GM10266 (cell line): ENCODE measurements at regions not wholly inside any gene's neighbourhood (a gene's known extent, or its start where the extent isn't known, plus 50 kb on each side); places are given as distances from the start of the nearest gene placed in this dataset.

Source experiments
- DNase-seq: peaks from one replicate; pipeline ENCODE4 v3.0.0; 2012; ENCODE audit errors: extremely low spot score
- TF ChIP-seq, protein P1 (sequence below): IDR thresholded peaks from 2 replicates; pipeline ENCODE4 v1.5.1; 2012; ENCODE audit warnings: mild to moderate bottlenecking, low read depth; ENCODE audit not compliant: control insufficient read depth, insufficient read depth; ENCODE audit errors: missing control alignments

GRCh38 chrY:19818546-19818945 lies 74.0 kb upstream of the KDM5D start:
- TF ChIP-seq, protein P1, sequence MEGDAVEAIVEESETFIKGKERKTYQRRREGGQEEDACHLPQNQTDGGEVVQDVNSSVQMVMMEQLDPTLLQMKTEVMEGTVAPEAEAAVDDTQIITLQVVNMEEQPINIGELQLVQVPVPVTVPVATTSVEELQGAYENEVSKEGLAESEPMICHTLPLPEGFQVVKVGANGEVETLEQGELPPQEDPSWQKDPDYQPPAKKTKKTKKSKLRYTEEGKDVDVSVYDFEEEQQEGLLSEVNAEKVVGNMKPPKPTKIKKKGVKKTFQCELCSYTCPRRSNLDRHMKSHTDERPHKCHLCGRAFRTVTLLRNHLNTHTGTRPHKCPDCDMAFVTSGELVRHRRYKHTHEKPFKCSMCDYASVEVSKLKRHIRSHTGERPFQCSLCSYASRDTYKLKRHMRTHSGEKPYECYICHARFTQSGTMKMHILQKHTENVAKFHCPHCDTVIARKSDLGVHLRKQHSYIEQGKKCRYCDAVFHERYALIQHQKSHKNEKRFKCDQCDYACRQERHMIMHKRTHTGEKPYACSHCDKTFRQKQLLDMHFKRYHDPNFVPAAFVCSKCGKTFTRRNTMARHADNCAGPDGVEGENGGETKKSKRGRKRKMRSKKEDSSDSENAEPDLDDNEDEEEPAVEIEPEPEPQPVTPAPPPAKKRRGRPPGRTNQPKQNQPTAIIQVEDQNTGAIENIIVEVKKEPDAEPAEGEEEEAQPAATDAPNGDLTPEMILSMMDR = no peak
- DNase-seq = no peak

GRCh38 chrY:19816920-19817319 lies 72.4 kb upstream of the KDM5D start:
- DNase-seq = peak; percentile 2
- TF ChIP-seq, protein P1 = peak; percentile 5

GRCh38 chrY:19816053-19816823 lies 71.7 kb upstream of the KDM5D start:
- TF ChIP-seq, protein P1 = no peak

More at GRCh38 chrY:19816053-19816823, 71.7 kb upstream of the KDM5D start:
- DNase-seq = peak; percentile 2
